EL (cell line): ENCODE measurements at regions not wholly inside any gene's neighbourhood (a gene's known extent, or its start where the extent isn't known, plus 50 kb on each side); places are given as distances from the start of the nearest gene placed in this dataset.
A peak's percentile ranks its signal among the peaks of the same experiment; 100 is the strongest.

Experiments used
- DNase-seq: peaks from one replicate; pipeline ENCODE4 v3.0.0-alpha.2; 2016

DNA sequence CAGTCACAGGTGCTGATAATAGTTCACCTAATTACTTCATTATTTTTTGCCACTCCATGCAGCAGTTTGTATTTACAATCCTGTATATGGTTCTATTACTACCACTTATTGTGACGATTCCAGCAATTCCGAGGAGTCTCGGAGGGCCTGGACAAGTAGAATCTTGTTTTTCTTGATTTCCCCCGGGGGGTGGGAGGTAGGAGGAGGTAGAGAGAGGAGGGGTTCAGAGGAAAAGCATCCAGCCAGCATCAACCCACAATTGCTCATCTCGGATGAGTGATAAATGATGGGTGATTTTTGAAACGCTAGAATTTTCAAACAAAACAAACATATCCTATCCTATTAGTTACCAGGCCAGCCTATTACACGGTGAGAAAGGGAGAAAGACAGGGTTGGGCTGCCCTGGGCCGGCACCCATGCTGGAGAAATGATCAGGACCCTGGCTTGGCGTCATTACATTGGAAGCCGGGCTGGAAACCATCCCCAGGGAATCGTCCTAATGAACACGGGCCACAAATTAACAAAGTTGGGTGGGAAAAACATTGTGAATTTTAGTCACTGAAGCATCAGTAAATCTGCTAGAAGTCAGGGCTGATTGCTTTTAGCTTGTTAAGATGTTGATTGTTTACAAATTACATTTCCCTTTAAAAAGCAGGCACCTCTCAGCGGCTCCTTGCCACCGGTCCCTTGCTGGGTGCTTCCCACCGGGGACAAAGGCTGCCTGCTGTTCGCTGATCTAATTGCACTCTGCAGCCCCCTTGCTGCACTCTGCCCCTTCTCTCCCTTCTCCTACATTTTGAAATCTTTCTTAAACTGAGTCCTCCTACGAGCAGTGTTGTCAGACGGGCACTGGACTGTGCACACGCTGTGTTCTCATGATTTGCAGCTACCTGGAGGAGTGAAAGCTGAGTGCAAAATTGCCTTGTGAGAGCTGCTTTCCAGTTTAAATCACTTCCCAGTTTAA is 95.5 kb downstream of the FAM204A start:
- no peak for DNase-seq

DNA sequence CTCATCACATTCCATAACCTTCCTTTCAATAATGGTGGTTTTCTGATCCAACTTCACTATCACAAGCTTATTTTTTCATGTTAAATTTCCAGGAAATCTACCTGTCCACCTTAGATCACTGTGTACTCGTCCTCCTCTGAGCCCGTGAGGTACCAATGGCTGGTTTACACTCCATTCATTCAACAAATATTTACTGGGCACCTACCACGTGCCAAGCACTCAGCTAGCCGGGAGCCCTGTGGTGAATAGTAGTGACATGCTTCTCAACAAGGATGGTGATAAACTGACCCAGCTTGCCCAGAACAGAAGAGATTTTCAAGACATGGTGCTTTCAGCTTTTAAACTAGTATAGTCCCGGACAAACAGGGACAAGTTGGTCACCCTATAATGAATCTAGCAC is 98.2 kb downstream of the FAM204A start:
- no peak for DNase-seq

DNA sequence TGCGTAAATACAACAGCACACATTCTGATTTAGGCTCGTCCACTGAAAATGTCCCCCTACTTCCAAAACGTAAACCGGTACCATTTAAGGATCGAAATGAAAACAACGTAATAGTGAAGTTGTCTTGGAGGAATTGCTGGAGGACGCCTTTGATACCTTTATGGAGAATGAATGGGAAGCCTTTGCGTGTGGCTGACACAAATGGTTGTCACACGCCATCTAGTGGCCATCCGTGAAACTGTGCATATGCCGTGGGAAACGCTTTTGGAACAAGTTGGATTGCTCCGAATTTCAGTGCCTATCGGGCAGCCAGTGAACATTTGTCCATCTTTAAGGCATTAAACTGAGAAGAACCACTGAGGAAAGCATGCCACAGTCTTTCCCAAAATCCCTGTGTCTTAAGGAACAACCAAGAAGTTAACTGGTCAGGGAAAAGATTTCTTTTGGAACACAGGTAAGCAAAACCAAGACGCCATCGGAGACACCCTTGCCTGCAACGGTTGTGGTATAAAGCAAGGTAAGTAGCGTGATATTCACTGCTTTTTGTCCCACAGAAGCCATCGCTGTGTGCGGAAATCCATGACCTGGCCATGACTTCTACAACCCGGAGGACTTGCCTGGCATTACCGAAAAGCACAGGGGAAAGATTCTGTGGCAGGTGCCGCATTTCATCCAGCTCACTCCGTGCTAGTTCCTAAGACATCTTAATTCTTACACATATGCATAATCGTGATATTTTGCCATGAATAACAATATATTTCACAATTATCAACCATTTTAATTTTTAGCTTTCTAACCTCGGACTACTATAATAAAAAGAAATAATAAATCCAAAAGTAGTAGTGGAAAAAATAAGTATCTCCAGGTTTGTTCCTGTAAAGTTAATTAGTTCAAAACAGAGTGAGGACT is 100.6 kb downstream of the FAM204A start:
- DNase-seq = peak; percentile 67

DNA sequence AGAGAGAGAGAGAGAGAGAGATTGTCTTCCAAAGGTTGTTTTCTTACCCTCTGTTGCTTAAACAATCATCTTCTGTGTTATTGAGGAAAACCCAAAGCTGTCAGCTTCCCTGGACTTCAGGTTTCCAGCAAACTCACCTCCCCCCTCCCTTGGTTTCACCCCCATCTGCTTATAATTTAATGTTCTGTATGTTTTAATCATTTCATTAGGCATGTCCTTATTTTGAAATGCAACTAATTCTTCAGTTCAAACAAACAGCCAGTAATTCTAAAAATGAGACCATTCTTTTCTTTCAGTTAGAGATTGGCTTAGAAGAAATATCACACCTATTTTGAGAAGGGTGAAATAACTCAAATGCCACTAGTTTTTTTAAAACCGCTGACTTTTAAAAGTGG is 102.9 kb downstream of the FAM204A start:
- DNase-seq = no peak

DNA sequence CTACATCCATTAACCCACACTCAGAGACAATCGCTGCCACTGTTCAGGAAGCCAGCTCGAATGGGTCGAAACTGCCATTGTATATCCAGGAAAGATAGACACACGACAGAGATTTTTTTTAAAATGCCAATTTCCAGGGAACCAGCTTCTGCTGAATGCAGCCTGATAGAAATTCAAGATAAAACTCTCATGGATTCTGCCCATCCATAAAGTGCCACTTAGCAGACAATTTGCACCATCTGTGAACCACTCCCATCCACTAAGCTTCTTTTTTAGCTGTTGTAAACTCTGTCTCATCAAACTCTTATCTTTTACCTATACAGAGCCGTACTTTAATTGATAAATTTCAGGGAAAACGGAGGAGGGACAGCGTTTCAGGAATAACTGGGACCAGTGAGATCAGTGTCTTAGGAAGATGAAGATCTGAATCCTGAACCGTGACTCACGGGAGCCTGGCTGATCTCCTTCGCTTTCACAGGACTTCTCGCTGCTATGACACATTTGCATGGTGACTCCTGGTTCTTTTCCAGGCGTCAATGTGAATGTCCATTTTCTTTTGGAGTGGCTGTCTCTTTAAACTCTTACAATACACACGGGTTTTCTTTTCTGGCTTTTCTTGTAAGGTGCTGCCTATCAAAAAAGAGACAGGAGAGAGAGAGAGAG is 103.4 kb downstream of the FAM204A start:
- DNase-seq = peak; percentile 49

DNA sequence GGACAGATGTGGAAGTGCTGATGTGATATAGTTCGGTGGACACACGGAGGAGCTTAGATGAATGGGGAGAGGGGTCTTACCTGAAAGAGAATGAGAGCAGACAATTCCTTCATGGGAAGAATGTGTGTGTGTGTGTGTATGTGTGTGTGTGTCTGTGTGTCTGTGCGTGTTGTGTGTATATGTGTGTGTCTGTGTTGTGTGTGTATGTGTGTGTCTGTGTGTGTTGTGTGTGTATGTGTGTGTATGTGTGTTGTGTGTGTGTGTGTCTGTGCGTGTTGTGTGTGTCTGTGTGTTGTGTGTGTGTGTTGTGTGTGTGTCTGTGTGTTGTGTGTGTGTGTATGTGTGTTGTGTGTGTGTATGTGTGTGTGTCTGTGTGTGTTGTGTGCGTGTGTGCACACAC is 104.2 kb downstream of the FAM204A start:
- no peak for DNase-seq

DNA sequence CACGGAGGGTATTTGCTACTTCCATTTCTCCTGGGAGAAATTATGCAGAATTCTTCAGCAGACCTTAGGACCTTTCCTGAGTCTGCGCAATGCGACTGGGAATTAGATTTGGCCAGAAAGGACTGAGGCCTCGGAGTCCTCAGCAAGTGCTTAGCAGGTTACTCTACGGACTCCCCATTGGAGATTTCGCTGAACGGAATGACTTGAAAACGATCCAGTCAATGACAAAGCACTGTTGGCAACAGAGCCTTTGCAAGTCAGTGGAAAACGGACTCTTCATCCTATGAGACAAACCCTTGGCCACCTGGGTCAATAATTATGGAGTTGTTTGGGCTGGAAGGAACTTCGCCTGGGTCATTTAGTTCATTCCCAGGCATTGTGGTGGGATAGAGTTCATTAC is 107.4 kb downstream of the FAM204A start:
- DNase-seq = no peak

DNA sequence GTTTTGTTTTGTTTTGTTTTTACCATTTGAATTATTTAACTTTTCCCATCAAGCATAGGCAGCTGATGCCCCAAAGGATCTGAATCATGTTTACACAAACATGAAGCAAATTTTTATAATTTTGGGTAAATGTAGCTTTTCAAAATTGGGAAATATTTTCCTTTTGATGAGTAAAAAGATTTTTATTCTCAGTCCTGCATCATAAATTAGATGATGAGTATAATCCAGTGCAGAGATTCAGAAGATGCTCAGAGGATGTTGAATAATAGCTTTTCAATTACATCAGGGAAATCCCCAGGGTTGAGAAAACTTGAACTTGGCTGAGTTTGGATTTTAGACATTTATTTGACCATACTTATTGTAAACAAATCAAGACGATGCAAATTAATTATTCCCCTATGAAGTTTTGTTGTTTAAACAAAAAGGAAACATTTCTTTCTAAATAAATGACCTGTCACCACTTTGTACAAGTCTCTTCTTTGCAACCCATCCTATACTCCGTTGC is 121.7 kb downstream of the FAM204A start:
- DNase-seq = no peak

DNA sequence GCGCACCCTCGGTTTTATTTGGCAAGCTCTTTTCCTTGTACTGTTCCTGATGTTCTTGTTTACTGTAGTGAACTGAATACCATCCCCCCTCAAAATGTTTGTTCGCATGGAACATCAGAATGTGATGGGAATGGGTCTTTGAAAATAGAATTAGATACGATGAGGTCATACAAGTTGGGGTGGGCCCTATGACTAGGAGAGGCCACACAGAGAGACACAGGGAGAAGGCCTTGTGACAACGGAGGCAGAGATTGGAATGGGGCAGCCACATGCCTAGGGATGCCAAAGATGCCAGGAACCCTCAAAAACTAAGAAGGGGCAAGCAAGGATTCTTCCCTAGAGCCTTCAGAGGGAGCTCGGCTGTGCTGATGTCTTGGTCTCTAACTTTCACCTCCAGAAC is 123.6 kb downstream of the FAM204A start:
- no peak for DNase-seq

DNA sequence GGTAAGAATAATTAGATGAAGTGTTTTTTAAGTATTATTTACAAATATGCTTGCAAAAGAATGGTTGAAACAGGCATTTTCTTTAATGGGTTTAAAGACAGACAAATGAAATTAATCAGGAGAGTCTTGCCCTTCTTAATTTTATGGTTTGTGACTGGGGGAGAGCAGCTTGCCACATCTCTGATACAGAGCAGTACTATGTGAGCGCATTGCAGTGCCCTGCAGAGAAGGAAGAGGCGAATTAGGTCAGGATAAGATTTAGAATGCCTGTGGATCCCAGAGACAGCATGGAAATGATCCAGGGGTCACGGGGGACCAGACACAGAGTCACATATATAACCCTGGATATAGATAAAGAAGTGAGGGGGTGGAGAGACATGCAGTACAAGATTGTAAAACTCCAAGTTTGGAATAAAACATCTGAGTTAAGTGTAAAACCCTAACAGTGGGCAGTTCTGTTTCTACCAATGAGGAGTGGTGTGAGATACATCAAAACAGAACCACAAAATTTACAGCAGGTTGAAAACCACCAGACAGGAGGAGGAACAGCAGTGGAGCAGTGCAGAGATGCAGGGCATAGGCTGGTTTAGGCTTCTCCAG is 125.5 kb downstream of the FAM204A start:
- no peak for DNase-seq

DNA sequence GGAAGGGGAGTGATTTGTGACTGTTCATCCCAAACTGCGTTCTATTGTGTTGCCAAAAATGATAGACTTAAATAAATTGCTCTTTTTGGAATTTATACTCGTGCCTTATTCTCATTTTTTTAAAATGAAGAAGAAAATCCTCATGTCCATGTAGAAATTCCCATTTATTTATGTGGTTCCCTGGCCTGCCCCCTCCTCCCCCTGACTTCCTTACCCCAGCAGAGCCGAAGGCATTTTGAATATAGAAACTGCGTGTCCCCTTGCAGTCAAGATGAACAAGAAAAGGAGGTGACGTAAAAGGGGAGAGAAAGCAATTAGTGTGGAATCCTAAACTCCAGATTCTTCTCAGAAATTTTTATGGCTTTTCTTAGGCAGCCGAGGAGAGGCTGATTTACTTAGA is 126.1 kb downstream of the FAM204A start:
- DNase-seq = no peak

DNA sequence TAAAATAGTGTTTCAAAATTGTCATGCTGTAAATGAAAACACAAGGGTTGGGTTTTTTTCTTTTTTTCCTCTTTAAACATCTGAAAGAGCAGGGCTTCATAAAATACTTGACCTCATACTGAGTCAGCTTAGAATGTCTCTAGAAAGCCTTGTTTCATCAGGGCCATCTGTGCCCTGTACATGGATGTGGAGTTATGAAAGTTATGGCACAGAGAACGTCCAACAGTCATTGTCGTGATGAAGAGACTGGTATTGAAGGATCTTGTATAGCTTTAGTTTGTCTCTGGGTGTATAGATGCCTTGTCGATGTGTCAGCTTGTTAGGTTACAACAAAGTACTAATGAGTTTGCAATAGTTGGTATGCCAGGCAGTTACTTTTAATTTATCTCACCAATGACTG is 127.3 kb downstream of the FAM204A start:
- no peak for DNase-seq

DNA sequence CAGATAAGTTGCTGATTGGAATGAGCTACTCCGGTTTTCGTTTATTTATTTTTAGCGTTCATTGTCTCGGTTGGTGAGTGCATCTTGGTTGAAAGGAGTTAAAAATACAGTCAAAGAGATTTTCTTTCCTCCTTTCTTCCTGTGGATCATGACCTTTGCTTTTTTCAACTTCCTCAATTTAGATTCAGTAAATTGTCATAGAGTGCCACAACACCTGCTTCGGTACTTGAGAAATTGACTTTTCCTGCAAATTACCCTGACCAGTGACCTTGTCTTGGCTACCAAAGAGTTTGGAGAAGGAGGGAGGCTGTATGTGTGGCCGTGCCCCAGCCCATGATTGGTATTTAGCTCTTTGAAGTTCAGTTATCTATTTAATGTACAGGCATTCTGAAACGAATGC is 128.7 kb downstream of the FAM204A start:
- no peak for DNase-seq

DNA sequence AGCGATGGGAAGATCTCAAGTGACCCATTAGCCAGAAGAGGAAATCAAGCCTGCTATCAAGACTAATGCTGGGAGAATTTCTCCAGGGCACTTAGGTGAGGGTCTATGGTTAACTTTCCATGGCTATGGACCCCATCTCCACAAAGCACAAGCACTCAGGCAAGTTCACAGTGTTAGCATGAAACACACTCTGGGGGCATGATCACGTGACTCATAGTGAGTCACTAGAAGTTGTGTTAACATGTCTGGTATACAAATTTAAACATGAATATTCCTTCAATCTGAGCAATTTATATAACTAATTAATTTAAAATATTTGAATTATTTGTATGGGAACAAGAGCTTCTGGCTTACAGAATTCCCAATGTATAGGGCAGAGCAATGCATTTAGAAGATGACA is 131.8 kb downstream of the FAM204A start:
- peak; percentile 6 for DNase-seq

DNA sequence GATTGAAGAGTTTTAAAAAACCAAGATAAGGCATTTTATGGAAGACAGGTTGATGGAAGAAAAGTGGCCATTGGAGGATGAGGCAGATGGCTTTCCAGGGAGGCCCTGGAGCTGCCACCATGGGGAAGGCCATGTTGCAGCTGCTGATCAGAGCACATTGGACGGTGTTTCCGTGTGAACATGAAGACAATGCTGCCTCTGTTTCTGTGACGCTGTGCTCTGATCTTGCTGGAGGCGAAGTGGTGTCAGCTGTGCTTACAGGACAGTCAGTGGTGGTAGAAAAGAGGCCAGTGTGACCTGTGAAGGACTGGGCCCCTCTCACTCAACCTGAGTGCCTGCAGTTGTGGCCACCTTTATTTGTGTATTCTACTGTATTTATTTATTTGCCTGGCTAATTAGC is 132.9 kb downstream of the FAM204A start:
- no peak for DNase-seq

DNA sequence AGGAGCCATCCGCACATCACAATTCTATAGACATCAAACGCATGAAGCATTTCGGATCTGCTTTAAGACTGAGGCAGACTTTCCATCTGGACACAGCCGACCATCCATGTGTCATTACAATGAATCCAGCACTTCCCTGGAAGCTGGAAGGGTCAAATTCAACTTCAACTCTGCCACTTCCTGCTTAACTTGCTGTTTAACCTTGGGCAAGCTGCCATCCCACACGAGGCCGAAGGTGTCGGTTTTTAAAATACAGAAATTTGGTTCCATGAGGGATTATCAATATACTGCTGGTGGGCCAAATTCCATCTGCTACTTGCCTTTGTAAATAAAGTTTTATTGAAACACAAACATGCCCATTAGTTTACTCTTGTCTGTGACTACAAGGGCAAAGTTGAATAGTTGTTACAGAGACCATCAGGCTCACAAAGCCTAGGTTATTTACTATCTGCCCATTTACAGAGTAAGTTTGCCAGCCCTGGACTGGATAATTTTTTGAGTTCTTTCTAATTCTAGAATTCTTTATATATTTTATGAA is 134.6 kb downstream of the FAM204A start:
- no peak for DNase-seq

DNA sequence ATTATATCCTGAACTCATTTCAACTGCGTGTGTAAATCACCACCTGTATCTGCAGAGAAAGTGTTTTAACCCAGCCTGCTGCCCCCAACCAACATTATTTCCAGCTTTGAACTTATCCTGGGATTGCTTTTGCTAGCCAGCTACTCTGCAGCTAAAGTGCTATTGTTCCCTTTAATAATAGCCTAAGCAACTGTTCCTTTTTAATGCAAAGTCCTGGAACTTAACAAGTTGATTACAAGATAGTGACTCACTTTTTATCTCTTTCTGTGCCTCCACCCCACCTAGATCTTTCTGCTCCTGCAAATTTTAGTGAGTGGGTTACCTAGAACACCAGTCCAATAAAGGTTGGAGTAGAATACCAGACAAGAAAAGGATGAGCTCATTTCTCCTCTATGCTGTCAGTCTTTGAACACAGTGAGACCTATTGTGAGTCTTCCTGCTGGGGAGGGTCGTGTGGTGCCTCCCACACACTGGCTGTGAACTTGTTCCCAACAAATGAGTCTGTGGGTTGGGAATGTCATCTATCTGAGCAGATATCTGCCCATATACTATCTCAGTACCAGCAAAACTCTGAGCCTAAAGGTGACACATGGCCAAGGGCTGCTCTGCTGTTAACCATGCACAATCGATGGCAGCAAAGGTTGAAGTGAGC is 137.7 kb downstream of the FAM204A start:
- DNase-seq = no peak

DNA sequence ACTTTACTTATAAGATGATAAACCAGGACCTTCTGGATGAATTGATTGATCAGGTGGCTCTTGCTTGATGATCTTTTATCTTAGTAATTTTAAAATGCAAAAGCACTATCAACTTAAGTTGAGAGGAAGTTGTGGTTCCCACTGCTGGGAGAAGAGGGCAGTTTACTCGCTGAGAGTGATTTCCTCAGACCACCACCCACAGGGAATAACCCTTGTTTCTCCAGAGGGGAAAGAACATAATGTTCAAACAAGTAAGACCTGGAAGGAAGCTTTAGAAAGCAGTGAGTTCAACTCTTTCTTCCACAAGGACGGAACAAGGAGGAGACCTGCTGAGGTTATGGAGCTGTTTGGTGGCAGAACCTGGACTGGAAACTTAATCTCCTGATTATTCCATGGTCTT is 138.7 kb downstream of the FAM204A start:
- DNase-seq = no peak

DNA sequence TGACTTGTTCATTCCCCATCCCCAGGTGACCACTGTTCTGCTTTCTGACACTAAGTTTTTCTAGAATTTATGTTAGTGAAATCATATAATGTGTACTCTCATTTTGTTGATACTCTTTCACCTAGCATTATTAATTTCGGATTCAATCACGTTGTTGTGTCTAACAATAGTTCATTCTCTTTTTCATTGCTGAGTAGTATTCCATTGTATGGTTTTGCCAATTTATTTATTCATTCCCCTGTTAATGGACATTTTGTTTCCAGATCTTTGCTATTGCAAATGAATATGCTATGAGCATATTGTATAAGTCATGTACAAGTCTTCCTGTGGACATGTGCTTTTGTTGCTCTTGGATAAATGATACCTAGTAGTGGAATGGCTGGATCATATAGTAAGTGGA is 146.4 kb downstream of the FAM204A start:
- DNase-seq = no peak

DNA sequence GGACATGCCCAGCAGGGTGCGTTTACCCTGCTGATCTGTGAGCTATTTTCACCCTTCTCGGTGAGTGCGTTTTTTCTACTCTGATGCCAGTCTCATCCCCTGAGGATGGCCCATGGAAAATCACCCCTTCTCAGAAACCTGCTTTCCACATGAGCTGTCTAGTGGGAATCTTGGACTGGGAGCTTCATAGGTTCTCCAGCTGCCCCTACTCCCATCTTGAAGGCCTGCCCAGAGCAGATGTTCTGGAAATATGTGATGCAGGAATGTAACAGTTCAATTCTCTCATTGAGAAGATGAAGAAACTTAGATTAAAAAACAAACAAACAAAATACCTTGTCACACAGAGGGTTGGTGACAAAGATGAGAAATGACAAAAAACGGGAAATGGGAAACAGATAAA is 146.9 kb upstream of the RAB11FIP2 start:
- DNase-seq = no peak

DNA sequence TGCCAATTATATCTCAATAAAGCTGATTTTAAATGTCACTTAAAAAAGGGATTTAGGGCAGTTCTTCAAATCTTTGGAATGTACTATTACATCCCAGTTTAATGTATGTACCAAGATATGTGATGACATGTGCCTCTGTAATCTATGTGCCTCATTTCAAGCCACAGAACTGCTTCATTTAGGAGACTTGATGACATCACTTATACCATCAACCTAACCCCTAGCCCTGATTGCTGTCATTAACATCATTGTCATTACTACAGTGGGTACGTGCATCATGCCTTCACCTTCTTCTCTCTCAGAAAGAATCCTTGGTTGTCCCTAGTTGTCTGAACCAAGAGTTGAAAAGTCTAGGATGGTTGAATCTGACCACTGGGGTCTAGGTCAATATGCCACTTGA is 134.3 kb upstream of the RAB11FIP2 start:
- DNase-seq = no peak

DNA sequence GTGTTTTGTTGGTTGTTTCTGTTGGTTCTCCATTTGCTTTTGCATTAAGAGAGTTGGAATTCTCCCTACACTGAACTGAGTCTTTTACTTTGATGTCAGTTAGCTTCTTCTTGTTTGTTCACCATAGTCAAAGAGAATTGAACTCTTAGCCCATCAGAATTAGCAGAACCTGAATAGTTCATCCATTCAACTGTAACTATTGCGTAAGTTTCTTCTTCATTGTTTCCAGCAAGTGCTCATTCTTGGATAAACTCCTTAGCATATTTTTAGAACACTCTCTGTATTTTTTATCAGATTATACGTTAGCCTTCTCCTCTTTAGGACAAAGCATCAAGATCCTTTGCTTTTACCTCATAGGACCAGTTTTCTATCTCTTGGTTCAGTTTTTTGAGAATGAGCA is 128.4 kb upstream of the RAB11FIP2 start:
- no peak for DNase-seq
